Right ventricle myocardium superior (tissue), 1 donor: ENCODE measurements at regions not wholly inside any gene's neighbourhood (a gene's known extent, or its start where the extent isn't known, plus 50 kb on each side); places are given as distances from the start of the nearest gene placed in this dataset.
"Not testable (repeated sequence)": the region's sequence is repeated elsewhere in the genome, so short reads cannot be mapped to it uniquely, and the experiment has no call there.

Source experiments
- ATAC-seq: fragments of 200-7000 bp; cut with Tn5 transposase; one replicate; pipeline ENCODE4 v1.9.1; 2020; ENCODE audit warnings: mild to moderate bottlenecking; ENCODE audit not compliant: poor library complexity
- DNase-seq: peaks from one replicate; pipeline ENCODE4 v3.0.0-alpha.2; 2020
- intact Hi-C: fragments of 100-400 bp; cut with DNase I; formaldehyde crosslinking; loops from one replicate; pipeline ENCODE4 v1.11.2; 2022
- donor health status: DM: no; HTN: yes; CAD: no; lungs with severe emphysema.

GRCh38 chr16:6725634-6726331, 606.9 kb upstream of the RBFOX1 start:
- ATAC-seq = no peak
- no peak for DNase-seq
- intact Hi-C loops = no loop called here

- intact Hi-C loops, DNase-seq, ATAC-seq: not testable (repeated sequence)
Observed at GRCh38 chr16:6725206-6725605, 607.4 kb upstream of the RBFOX1 start.

GRCh38 chr16:6722786-6723185, 609.9 kb upstream of the RBFOX1 start:
- intact Hi-C loops = no loop called here
- DNase-seq (no peak), ATAC-seq (no peak)

- ATAC-seq (no peak), DNase-seq (no peak)
- intact Hi-C loops = no loop called here
Observed at GRCh38 chr16:6714510-6714909, 618.1 kb upstream of the RBFOX1 start.

GRCh38 chr16:6709736-6710135, 622.9 kb upstream of the RBFOX1 start:
- DNase-seq = no peak

GRCh38 chr16:6708576-6709215, 623.9 kb upstream of the RBFOX1 start:
- DNase-seq = no peak
- ATAC-seq = no peak
- intact Hi-C loops = no loop called here

More at GRCh38 chr16:6709736-6710135, 622.9 kb upstream of the RBFOX1 start:
- no peak for ATAC-seq
- intact Hi-C loops = no loop called here

GRCh38 chr16:6704306-6704930, 628.2 kb upstream of the RBFOX1 start:
- ATAC-seq (no peak), DNase-seq (no peak)
- intact Hi-C loops = no loop called here

GRCh38 chr16:6701096-6701495, 631.5 kb upstream of the RBFOX1 start:
- intact Hi-C loops = no loop called here
- ATAC-seq (no peak), DNase-seq (no peak)

GRCh38 chr16:6698548-6698947, 634.1 kb upstream of the RBFOX1 start:
- intact Hi-C loops = no loop called here
- DNase-seq (no peak), ATAC-seq (no peak)

- DNase-seq (no peak), ATAC-seq (no peak)
- intact Hi-C loops = no loop called here
Observed at GRCh38 chr16:6695666-6696065, 637.0 kb upstream of the RBFOX1 start.

- ATAC-seq = no peak
- intact Hi-C loops = no loop called here
- no peak for DNase-seq
Observed at GRCh38 chr16:6694636-6695035, 638.0 kb upstream of the RBFOX1 start.

- intact Hi-C loops, ATAC-seq, DNase-seq: not testable (repeated sequence)
Observed at GRCh38 chr16:6693418-6693817, 639.2 kb upstream of the RBFOX1 start.

- intact Hi-C loops = no loop called here
- ATAC-seq (no peak), DNase-seq (no peak)
Observed at GRCh38 chr16:6692874-6693273, 639.8 kb upstream of the RBFOX1 start.

- intact Hi-C loops = no loop called here
- ATAC-seq (no peak), DNase-seq (no peak)
Observed at GRCh38 chr16:6690741-6691140, 641.9 kb upstream of the RBFOX1 start.

- intact Hi-C loops = no loop called here
- no peak for ATAC-seq
Observed at GRCh38 chr16:6689643-6690042, 643.0 kb upstream of the RBFOX1 start.

GRCh38 chr16:6687593-6687992, 645.1 kb upstream of the RBFOX1 start:
- no peak for ATAC-seq
- no peak for DNase-seq
- intact Hi-C loops = no loop called here

More at GRCh38 chr16:6689643-6690042, 643.0 kb upstream of the RBFOX1 start:
- no peak for DNase-seq

GRCh38 chr16:6684076-6684673, 648.5 kb upstream of the RBFOX1 start:
- ATAC-seq (no peak), DNase-seq (no peak)
- intact Hi-C loops = no loop called here

- ATAC-seq (no peak), DNase-seq (peak; percentile 46)
- intact Hi-C loops = no loop called here
Observed at GRCh38 chr16:6682142-6682811, 650.4 kb upstream of the RBFOX1 start.

GRCh38 chr16:6678586-6678985, 654.1 kb upstream of the RBFOX1 start:
- intact Hi-C loops = no loop called here
- ATAC-seq = no peak

More at GRCh38 chr16:6678586-6678985, 654.1 kb upstream of the RBFOX1 start:
- DNase-seq = no peak
